H54 (cell line): ENCODE measurements at regions not wholly inside any gene's neighbourhood (a gene's known extent, or its start where the extent isn't known, plus 50 kb on each side); places are given as distances from the start of the nearest gene placed in this dataset.

Source experiments
- DNase-seq: peaks from one replicate; pipeline ENCODE4 v3.0.0; 2011; ENCODE audit warnings: low spot score, mixed read lengths; ENCODE audit not compliant: insufficient read length
- FAIRE-seq: peaks from 3 replicates; lab custom pipeline; 2011; peaks lifted over from hg19 to GRCh38; lab: Jason Lieb, UNC
- POLR2A ChIP-seq: IDR thresholded peaks from 2 replicates; pipeline ENCODE4 v1.6.1; 2011; ENCODE audit warnings: low read depth, mild to moderate bottlenecking, low read length

GRCh38 chr4:11589676-11590075 lies 161.0 kb upstream of the HS3ST1 start:
- DNase-seq: no peak
- no peak for FAIRE-seq
- TF ChIP-seq POLR2A: no peak

GRCh38 chr4:11587797-11588196 lies 159.1 kb upstream of the HS3ST1 start:
- no peak for FAIRE-seq
- DNase-seq: no peak
- no peak for TF ChIP-seq POLR2A

GRCh38 chr4:11585506-11585905 lies 156.8 kb upstream of the HS3ST1 start:
- no peak for TF ChIP-seq POLR2A
- DNase-seq (peak; percentile 3), FAIRE-seq (no peak)

GRCh38 chr4:11568511-11568910 lies 139.8 kb upstream of the HS3ST1 start:
- no peak for TF ChIP-seq POLR2A
- no peak for DNase-seq
- FAIRE-seq: no peak

GRCh38 chr4:11566444-11567022 lies 137.8 kb upstream of the HS3ST1 start:
- FAIRE-seq (no peak), DNase-seq (no peak)
- no peak for TF ChIP-seq POLR2A

GRCh38 chr4:11565899-11566298 lies 137.2 kb upstream of the HS3ST1 start:
- TF ChIP-seq POLR2A: no peak
- FAIRE-seq: no peak

GRCh38 chr4:11565213-11565612 lies 136.5 kb upstream of the HS3ST1 start:
- FAIRE-seq (no peak), DNase-seq (no peak)
- no peak for TF ChIP-seq POLR2A

More at GRCh38 chr4:11565899-11566298, 137.2 kb upstream of the HS3ST1 start:
- DNase-seq: no peak

GRCh38 chr4:11564021-11564420 lies 135.3 kb upstream of the HS3ST1 start:
- TF ChIP-seq POLR2A: no peak
- FAIRE-seq (no peak), DNase-seq (no peak)

- FAIRE-seq (no peak), DNase-seq (no peak)
- no peak for TF ChIP-seq POLR2A
Observed at GRCh38 chr4:11549525-11549924, 120.8 kb upstream of the HS3ST1 start.

- no peak for DNase-seq
- no peak for TF ChIP-seq POLR2A
- no peak for FAIRE-seq
Observed at GRCh38 chr4:11548597-11549082, 119.9 kb upstream of the HS3ST1 start.

GRCh38 chr4:11546391-11547175 lies 117.9 kb upstream of the HS3ST1 start:
- FAIRE-seq (no peak), DNase-seq (no peak)
- TF ChIP-seq POLR2A: no peak

- no peak for TF ChIP-seq POLR2A
- DNase-seq: no peak
- FAIRE-seq: no peak
Observed at GRCh38 chr4:11545651-11546050, 117.0 kb upstream of the HS3ST1 start.

GRCh38 chr4:11544211-11544610 lies 115.5 kb upstream of the HS3ST1 start:
- no peak for TF ChIP-seq POLR2A
- DNase-seq: no peak
- no peak for FAIRE-seq

GRCh38 chr4:11543706-11544105 lies 115.0 kb upstream of the HS3ST1 start:
- FAIRE-seq: peak; percentile 79

GRCh38 chr4:11542952-11543351 lies 114.3 kb upstream of the HS3ST1 start:
- DNase-seq (no peak), FAIRE-seq (no peak)
- no peak for TF ChIP-seq POLR2A

More at GRCh38 chr4:11543706-11544105, 115.0 kb upstream of the HS3ST1 start:
- TF ChIP-seq POLR2A: no peak
- DNase-seq: no peak
